Activated CD8-positive, alpha-beta T cell treated with anti-CD3 and anti-CD28 coated beads, Interleukin-2, amount 10 ng/mL, durations not matched to agents 7 days and 5 days (primary cell): ENCODE measurements at regions not wholly inside any gene's neighbourhood (a gene's known extent, or its start where the extent isn't known, plus 50 kb on each side); places are given as distances from the start of the nearest gene placed in this dataset.

Experiments used
- ATAC-seq: fragments of 150-1000 bp; cut with Tn5 transposase; one replicate; pipeline ENCODE4 v1.10.0; 2021; ENCODE audit warnings: moderate library complexity
- CTCF ChIA-PET: fragments of 350-600 bp; sonication (Branson Sonifier 250); formaldehyde crosslinking; loops from one replicate; lab custom pipeline; 2021; ENCODE audit warnings: antibody characterized with exemption; lab: Charles Lee
- POLR2A ChIA-PET: fragments of 350-600 bp; sonication (Branson Sonifier 250); formaldehyde crosslinking; loops from one replicate; lab custom pipeline; 2021; ENCODE audit warnings: antibody characterized with exemption; lab: Charles Lee
- DNase-seq: peaks from one replicate; pipeline ENCODE4 v3.0.0-alpha.2; 2020
- H3K27ac Mint-ChIP-seq: one replicate; pipeline ENCODE4 v1.8.0; 2021; ENCODE audit warnings: mild to moderate bottlenecking, mixed read lengths
- H3K27me3 Mint-ChIP-seq: one replicate; pipeline ENCODE4 v1.8.0; 2021; ENCODE audit warnings: low read depth, mixed read lengths
- H3K36me3 Mint-ChIP-seq: one replicate; pipeline ENCODE4 v1.8.0; 2021; ENCODE audit warnings: low read depth, mixed read lengths
- H3K4me1 Mint-ChIP-seq: one replicate; pipeline ENCODE4 v1.8.0; 2021; ENCODE audit warnings: low read depth, mixed read lengths
- H3K4me3 Mint-ChIP-seq: one replicate; pipeline ENCODE4 v1.8.0; 2021; ENCODE audit warnings: mild to moderate bottlenecking, mixed read lengths
- H3K9me3 Mint-ChIP-seq: one replicate; pipeline ENCODE4 v1.8.0; 2022; ENCODE audit warnings: mixed read lengths; ENCODE audit not compliant: insufficient read depth

GRCh38 chr14:34345718-34346465 lies 116.1 kb downstream of the SPTSSA start:
- DNase-seq: no peak
- Mint-ChIP-seq H3K9me3 (no peaks in the 10 kb centered on the region), H3K36me3 (no peaks in the 10 kb centered on the region), H3K4me3 (no peak overlapping the region), H3K4me1 (no peaks in the 10 kb centered on the region), H3K27ac (no peak overlapping the region), H3K27me3 (no peaks in the 10 kb centered on the region)
- ATAC-seq: no peak
- ChIA-PET CTCF (interaction anchor here (0.6 to 2.2 kb wide), 5 partner anchors 14 to 991 kb away, joined by 3 to 9 read pairs (median 4); no protein-coding TSS in a partner anchor), POLR2A (no interaction called here)

- Mint-ChIP-seq H3K9me3 (no peaks in the 10 kb centered on the region), H3K27ac (no peak overlapping the region), H3K4me3 (no peak overlapping the region), H3K27me3 (no peaks in the 10 kb centered on the region), H3K36me3 (no peaks in the 10 kb centered on the region), H3K4me1 (no peaks in the 10 kb centered on the region)
- ATAC-seq (no peak), DNase-seq (no peak)
- CTCF ChIA-PET: interaction anchor here (1.4 to 2.2 kb wide), 2 partner anchors 13 to 16 kb away, joined by 4 to 9 read pairs; no protein-coding TSS in a partner anchor
- POLR2A ChIA-PET: no interaction called here
These were observed 117.7 kb downstream of the SPTSSA start for GRCh38 chr14:34344318-34344717.

DNA sequence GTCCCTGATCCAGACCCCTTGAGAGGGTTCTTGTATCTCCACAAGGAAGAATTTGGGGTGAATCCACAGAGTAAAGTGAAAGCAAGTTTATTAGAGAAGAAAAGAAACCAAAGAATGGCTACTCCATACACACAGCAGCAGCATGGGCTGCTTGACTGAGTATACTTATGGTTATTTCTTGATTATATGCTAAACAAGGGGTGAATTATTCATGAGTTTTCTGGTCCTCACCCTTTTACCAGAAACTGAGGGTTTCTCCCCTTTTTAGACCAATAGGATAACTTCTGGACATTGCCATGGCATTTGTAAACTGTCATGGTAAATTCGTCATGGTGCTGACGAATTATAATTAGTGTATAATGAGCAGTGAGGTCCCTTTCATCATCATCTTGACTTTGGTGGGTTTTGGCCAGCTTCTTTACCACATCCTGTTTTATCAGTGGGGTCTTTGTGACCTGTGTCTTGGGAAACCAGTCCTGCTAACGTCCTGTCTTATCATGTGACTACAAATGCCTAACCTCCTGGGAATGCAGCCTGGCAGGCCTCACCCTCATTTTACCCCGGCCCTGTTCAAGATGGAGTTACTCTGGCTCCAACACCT lies 121.9 kb downstream of the SPTSSA start:
- ATAC-seq (no peak), DNase-seq (no peak)
- no peak overlapping the region for H3K27ac Mint-ChIP-seq
- H3K9me3 Mint-ChIP-seq: no peaks in the 10 kb centered on the region
- no peaks in the 10 kb centered on the region for H3K4me1 Mint-ChIP-seq
- no peaks in the 10 kb centered on the region for H3K27me3 Mint-ChIP-seq
- no peak overlapping the region for H3K4me3 Mint-ChIP-seq
- no peaks in the 10 kb centered on the region for H3K36me3 Mint-ChIP-seq
- ChIA-PET CTCF (no interaction called here), POLR2A (no interaction called here)

DNA sequence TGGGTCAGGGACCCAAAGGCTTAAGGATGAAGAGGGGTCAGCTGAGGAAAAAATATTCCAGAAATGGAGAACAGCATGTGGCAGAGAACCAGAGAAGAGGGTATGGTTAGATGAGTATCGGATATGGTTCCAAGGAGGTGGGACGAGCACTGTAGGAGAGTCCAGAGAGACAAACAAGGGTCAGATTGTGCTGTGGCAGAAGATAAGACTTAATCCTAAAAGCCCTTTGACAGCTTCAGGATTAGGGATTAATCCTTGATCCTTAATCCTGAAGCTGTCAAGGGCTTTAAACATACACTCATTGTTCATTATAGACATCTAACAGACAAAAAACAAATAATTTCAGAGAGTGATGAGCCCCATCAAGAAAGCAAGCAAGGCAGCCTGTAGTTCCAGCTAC lies 124.0 kb downstream of the SPTSSA start:
- H3K27ac Mint-ChIP-seq: no peak overlapping the region
- POLR2A ChIA-PET: no interaction called here
- CTCF ChIA-PET: interaction anchor here (1.3 kb wide), 1 partner anchor 15 kb away, joined by 3 read pairs; no protein-coding TSS in a partner anchor

GRCh38 chr14:34336501-34336900 lies 125.5 kb downstream of the SPTSSA start:
- peaks cover 8% of the 10 kb centered on the region for H3K4me1 Mint-ChIP-seq
- ATAC-seq (no peak), DNase-seq (no peak)
- no peak overlapping the region for H3K4me3 Mint-ChIP-seq
- no peak overlapping the region for H3K27ac Mint-ChIP-seq
- POLR2A ChIA-PET: no interaction called here
- H3K27me3 Mint-ChIP-seq: no peaks in the 10 kb centered on the region
- no peaks in the 10 kb centered on the region for H3K36me3 Mint-ChIP-seq
- CTCF ChIA-PET: no interaction called here
- no peaks in the 10 kb centered on the region for H3K9me3 Mint-ChIP-seq

More for the DNA sequence above, 124.0 kb downstream of the SPTSSA start:
- Mint-ChIP-seq H3K27me3 (no peaks in the 10 kb centered on the region), H3K36me3 (no peaks in the 10 kb centered on the region), H3K4me1 (no peaks in the 10 kb centered on the region), H3K4me3 (no peak overlapping the region), H3K9me3 (no peaks in the 10 kb centered on the region)
- ATAC-seq: no peak
- DNase-seq: no peak

- DNase-seq: no peak
- no peaks in the 10 kb centered on the region for H3K27me3 Mint-ChIP-seq
- H3K9me3 Mint-ChIP-seq: no peaks in the 10 kb centered on the region
- POLR2A ChIA-PET: no interaction called here
- no peak for ATAC-seq
- no peaks in the 10 kb centered on the region for H3K36me3 Mint-ChIP-seq
- no peak overlapping the region for H3K4me3 Mint-ChIP-seq
- peaks cover 8% of the 10 kb centered on the region for H3K4me1 Mint-ChIP-seq
- no peak overlapping the region for H3K27ac Mint-ChIP-seq
- CTCF ChIA-PET: no interaction called here
These were observed 126.1 kb downstream of the SPTSSA start for GRCh38 chr14:34335968-34336367.

DNA sequence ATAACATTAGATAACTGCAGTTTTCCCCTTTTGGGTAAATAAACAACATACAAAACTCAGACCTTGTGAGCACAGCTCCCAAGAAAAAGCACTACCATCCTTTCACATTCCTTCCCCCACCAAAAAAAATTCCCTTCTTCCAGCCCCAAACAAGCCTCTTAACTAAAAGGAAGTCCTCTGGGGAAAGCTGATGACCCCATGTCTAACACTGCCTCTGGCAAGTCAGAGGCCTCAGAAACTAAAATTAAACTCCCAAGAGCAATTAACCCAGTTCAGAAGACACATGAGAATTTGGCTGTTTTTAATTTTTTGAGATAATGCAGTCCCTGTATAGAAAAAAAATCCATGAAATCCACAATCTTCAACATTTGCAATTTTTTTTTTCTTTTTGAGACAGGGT lies 127.7 kb downstream of the SPTSSA start:
- ChIA-PET POLR2A (no interaction called here), CTCF (no interaction called here)
- H3K4me3 Mint-ChIP-seq: no peak overlapping the region
- no peaks in the 10 kb centered on the region for H3K9me3 Mint-ChIP-seq
- DNase-seq (no peak), ATAC-seq (no peak)
- H3K27ac Mint-ChIP-seq: no peak overlapping the region
- peaks cover 8% of the 10 kb centered on the region for H3K4me1 Mint-ChIP-seq
- H3K27me3 Mint-ChIP-seq: no peaks in the 10 kb centered on the region
- H3K36me3 Mint-ChIP-seq: no peaks in the 10 kb centered on the region

DNA sequence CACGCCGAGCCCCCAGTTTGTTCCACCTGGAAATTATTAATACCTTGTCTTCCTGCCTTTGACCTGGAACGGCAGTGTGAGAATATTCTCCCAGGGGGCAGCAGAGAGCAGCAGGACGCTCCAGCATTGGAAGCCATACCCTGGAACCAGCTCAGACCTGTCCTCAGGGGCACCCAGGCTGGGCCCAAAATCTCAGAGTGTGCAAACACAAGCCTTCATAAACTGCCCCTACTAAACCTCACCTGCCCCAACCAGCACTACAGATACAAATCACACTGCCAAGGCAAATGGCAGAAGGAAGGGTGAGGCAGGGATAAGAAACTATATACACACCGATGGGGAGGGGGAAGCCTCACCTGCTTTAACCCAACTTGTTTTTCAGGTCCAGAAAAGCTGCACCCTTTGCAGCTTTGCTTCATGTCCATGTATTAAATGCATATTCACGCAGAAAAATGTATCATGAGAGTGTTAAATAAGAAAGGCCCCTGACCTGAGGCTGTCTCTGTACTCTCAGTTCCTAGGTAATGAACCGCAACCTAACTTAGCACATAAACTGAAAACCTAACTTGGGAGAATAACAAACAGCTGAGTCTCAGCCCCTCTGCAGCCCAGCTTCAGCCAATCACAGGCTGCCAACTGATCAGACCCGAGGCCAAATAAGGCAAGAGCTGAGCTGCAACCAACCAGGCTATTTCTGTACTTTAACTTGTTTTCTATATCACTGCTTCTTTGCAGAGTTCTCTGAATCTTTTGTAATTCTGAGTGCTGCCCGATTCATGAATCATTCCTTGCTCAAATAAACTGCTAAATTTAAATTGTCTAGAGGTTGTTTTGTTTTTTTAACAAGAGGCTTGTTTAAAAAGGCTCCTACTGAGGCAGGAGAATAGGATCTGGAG lies 130.1 kb downstream of the SPTSSA start:
- ATAC-seq (peak; percentile 90), DNase-seq (peak; percentile 69)
- Mint-ChIP-seq H3K27me3 (no peaks in the 10 kb centered on the region), H3K4me1 (peaks cover 8% of the 10 kb centered on the region), H3K4me3 (no peak overlapping the region), H3K9me3 (no peaks in the 10 kb centered on the region), H3K27ac (no peak overlapping the region), H3K36me3 (no peaks in the 10 kb centered on the region)
- CTCF ChIA-PET: interaction anchor here (0.7 to 3.1 kb wide), 16 partner anchors 9 to 1735 kb away, joined by 3 to 16 read pairs (median 4); no protein-coding TSS in a partner anchor
- POLR2A ChIA-PET: no interaction called here

DNA sequence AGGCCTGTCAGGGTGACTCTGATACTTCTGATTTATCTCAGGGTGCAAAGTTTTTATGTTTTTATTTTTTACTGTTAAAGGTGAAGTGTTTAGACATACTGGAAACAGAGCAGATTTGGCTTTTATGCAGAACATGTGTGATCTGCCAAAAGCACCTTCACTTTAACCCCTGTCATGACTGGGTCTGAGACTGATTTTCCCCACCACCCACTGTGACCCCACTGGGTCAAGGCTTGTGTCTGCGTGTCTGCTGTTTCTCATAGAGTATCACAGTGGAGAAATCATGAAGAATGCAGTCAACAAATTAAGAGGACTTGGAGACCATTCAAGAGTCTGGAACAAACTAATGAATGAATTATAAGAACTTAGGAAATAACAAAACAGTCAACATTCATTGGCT lies 131.2 kb downstream of the SPTSSA start:
- Mint-ChIP-seq H3K27ac (no peak overlapping the region), H3K9me3 (no peaks in the 10 kb centered on the region), H3K36me3 (no peaks in the 10 kb centered on the region), H3K27me3 (no peaks in the 10 kb centered on the region), H3K4me3 (no peak overlapping the region), H3K4me1 (peaks cover 8% of the 10 kb centered on the region)
- ChIA-PET CTCF (interaction anchor here (1.1 to 3.1 kb wide), 7 partner anchors 8 to 171 kb away, joined by 3 to 16 read pairs (median 9); no protein-coding TSS in a partner anchor), POLR2A (no interaction called here)
- ATAC-seq (no peak), DNase-seq (no peak)

DNA sequence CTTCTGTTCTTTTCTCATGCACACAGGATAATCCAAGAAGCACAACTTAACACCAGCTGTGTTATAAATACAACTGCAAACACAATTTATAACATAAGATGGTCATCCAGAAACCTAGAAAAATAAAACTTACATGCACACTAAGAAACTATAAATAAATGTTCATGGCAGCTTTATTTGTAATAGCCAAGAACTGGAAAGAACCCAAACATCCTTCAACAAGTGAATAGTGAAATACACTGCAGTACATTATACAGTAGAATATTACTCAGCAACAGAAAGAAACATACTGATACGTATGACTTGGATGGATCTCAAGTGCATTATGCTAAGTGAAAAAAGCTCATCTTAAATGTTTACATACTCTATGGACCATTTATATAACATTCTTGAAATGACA lies 132.7 kb downstream of the SPTSSA start:
- H3K27ac Mint-ChIP-seq: no peak overlapping the region
- no peaks in the 10 kb centered on the region for H3K27me3 Mint-ChIP-seq
- H3K9me3 Mint-ChIP-seq: no peaks in the 10 kb centered on the region
- ATAC-seq (no peak), DNase-seq (no peak)
- peaks cover 8% of the 10 kb centered on the region for H3K4me1 Mint-ChIP-seq
- H3K36me3 Mint-ChIP-seq: no peaks in the 10 kb centered on the region
- H3K4me3 Mint-ChIP-seq: no peak overlapping the region
- ChIA-PET POLR2A (no interaction called here), CTCF (interaction anchor here (0.7 to 1.3 kb wide), 2 partner anchors 411 to 489 kb away, joined by 3 read pairs; no protein-coding TSS in a partner anchor)

DNA sequence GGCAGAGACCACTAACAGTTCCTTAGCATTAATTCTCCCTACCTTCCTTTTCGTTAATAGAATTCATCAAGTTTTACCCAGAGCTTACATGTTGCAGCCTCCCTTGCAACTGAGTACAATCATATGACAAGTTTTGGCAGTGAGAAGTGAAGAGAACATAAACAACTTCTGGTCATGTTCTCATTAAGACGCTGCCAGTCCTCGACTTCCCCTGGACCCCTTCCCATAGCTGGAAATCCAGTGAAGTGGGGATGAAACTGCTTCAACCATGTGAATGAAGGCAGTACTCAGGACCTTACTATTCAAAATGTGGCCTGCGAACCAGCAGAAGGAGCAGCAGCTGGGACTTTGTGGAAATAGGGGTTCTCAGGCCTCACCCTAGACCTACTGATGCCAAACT lies 133.9 kb downstream of the SPTSSA start:
- Mint-ChIP-seq H3K27me3 (no peaks in the 10 kb centered on the region), H3K4me3 (no peak overlapping the region), H3K4me1 (peaks cover 8% of the 10 kb centered on the region), H3K9me3 (no peaks in the 10 kb centered on the region), H3K36me3 (no peaks in the 10 kb centered on the region), H3K27ac (no peak overlapping the region)
- ATAC-seq: no peak
- ChIA-PET CTCF (interaction anchor here (0.9 kb wide), 1 partner anchor 17 kb away, joined by 4 read pairs; no protein-coding TSS in a partner anchor), POLR2A (interaction anchor here (0.7 kb wide), 1 partner anchor 1192 kb away, joined by 4 read pairs; no protein-coding TSS in a partner anchor)
- DNase-seq: no peak
